ENCODE measurements at regions not wholly inside any gene's neighbourhood (a gene's known extent, or its start where the extent isn't known, plus 50 kb on each side); places are given as distances from the start of the nearest gene placed in this dataset.

- no peak for TF ChIP-seq BACH1 (tag; IDR thresholded peaks at IDR 0.05)
- no peak for TF ChIP-seq FOXO4 (CRISPR knock-in tag; IDR thresholded peaks at IDR 0.05)
- no peak for TF ChIP-seq ILK (tag; IDR thresholded peaks at IDR 0.05; ENCODE audit: borderline replicate concordance, low read depth)
- no peak for TF ChIP-seq BCOR (IDR thresholded peaks at IDR 0.05)
- TF ChIP-seq ZNF77 (CRISPR knock-in tag; IDR thresholded peaks at IDR 0.05) = no peak
Observed at GRCh38 chr1:34412598-34413370, 236.1 kb downstream of the C1orf94 start (continued).

GRCh38 chr1:34415140-34415539, 238.4 kb downstream of the C1orf94 start:
- ChIA-PET CTCF (ENCODE audit: low intra/inter-chr PET ratio) (no interaction called here), POLR2A (interaction anchor here (0.7 kb wide), 1 partner anchor 10 kb away, joined by 4 read pairs; no protein-coding TSS in a partner anchor)
- no TSS peak for BruUV-seq (replicated peaks)
- no peak for FAIRE-seq
- Histone ChIP-seq H3K9ac (ENCODE audit: insufficient read depth in 1 of 2, low read depth in 2 of 2, low read length in 2 of 2) (no peak overlapping the region), H3K9me1 (ENCODE audit: control insufficient read depth, insufficient read depth, low read length) (no peaks in the 10 kb centered on the region), H3K27me3 (ENCODE audit: control insufficient read depth in 2 of 2, insufficient read depth in 2 of 2, low read length in 2 of 2) (peaks cover 0 to 4% of the 10 kb centered on the region in 2 experiments; a peak in 1 of 5 replicates), H3K36me3 (ENCODE audit: control insufficient read depth, insufficient read depth, low read length) (no peaks in the 10 kb centered on the region), H3K79me2 (ENCODE audit: control insufficient read depth, insufficient read depth, low read length) (no peaks in the 10 kb centered on the region), H3K27ac (ENCODE audit: extremely low read depth, low read depth, low read length) (no peak overlapping the region), H2AFZ (ENCODE audit: low read depth, low read length) (no peak overlapping the region), H3K4me2 (ENCODE audit: insufficient read depth, low read length) (no peak overlapping the region), H3K4me1 (replicated peaks in 1 of 2; ENCODE audit: control insufficient read depth in 2 of 2, insufficient read depth in 2 of 2, low read length in 2 of 2) (no peaks in the 10 kb centered on the region), H3K4me3 (no peak overlapping the region), H3K9me3 (replicated peaks; ENCODE audit: control insufficient read depth, insufficient read depth, low read depth, low read length) (no peaks in the 10 kb centered on the region), H4K20me1 (replicated peaks; ENCODE audit: control insufficient read depth, insufficient read depth, low read length) (0 out of 2 replicates have a peak, but pooled peaks cover 2% of the 10 kb centered on the region)
- in situ Hi-C loops (cut with MboI) = no loop called here
- no peak for TF ChIP-seq BRF2 (IDR thresholded peaks at IDR 0.05; ENCODE audit: borderline replicate concordance, insufficient read depth, insufficient read length)
- no peak for TF ChIP-seq FOXP1 (CRISPR knock-in tag; IDR thresholded peaks at IDR 0.05)
- no peak for TF ChIP-seq PML (IDR thresholded peaks at IDR 0.05; ENCODE audit: low read length)
- no peak for TF ChIP-seq FOXJ3 (CRISPR knock-in tag; IDR thresholded peaks at IDR 0.05)
- no peak for TF ChIP-seq TSC22D4 (tag; IDR thresholded peaks at IDR 0.05)
- no peak for TF ChIP-seq IRF2 (CRISPR knock-in tag; IDR thresholded peaks at IDR 0.05)
- no peak for TF ChIP-seq XRCC5 (IDR thresholded peaks at IDR 0.05; ENCODE audit: low read depth, low read length)
- TF ChIP-seq FOXO4 (CRISPR knock-in tag; IDR thresholded peaks at IDR 0.05) = no peak
- 0% methylated on average over 6 of the region's 6 CpGs for WGBS (ENCODE audit: insufficient coverage, low coverage, missing lambda C conversion rate)
- no peak for DNase-seq (ENCODE audit: extremely low read depth in 1 of 4, low spot score in 3 of 4)
- no peak for ATAC-seq
- intact Hi-C loops (cut with micrococcal nuclease) = no loop called here

All from K562 (cell line).